ENCODE measurements at regions not wholly inside any gene's neighbourhood (a gene's known extent, or its start where the extent isn't known, plus 50 kb on each side); places are given as distances from the start of the nearest gene placed in this dataset.

GRCh38 chr9:13424872-13425271 is 145.4 kb upstream of the MPDZ start:
- DNase-seq = no peak
- H3K27ac ChIP-seq = no peak overlapping the region
- H3K9me3 ChIP-seq = no peaks in the 10 kb centered on the region
- H3K4me1 ChIP-seq = no peaks in the 10 kb centered on the region
- intact Hi-C loops (cut with DNase I; ENCODE audit: low total_unique reads) = no loop called here
- H3K27me3 ChIP-seq = no peaks in the 10 kb centered on the region
- H3K36me3 ChIP-seq = no peaks in the 10 kb centered on the region
- H3K4me3 ChIP-seq = no peak overlapping the region
- TF ChIP-seq POLR2A (IDR thresholded peaks at IDR 0.05) (no peak), CTCF (IDR thresholded peaks at IDR 0.05) (no peak)

DNA sequence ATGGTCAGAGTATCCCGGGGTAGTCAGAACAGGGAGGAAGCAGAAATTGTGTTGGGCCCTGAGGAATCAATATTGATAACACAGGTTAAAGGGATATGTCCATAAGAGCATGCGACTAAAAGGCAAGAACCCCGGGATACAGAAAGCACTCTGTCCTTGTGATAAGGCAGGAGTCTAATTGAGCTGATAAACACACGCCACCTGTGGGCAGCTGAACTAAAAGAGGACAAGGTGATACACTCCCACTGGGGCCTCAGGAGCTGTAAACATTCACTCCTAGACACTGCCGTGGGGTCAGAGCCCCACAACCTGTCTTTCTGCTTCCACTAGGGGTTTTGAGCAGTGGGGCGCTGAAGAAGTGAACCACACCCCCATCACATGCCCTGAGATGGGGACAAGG is 144.7 kb upstream of the MPDZ start:
- H3K4me1 ChIP-seq = no peaks in the 10 kb centered on the region
- no peak for DNase-seq
- intact Hi-C loops (cut with DNase I; ENCODE audit: low total_unique reads) = no loop called here
- H3K36me3 ChIP-seq = no peaks in the 10 kb centered on the region
- no peak overlapping the region for H3K27ac ChIP-seq
- no peaks in the 10 kb centered on the region for H3K27me3 ChIP-seq
- no peak overlapping the region for H3K4me3 ChIP-seq
- no peaks in the 10 kb centered on the region for H3K9me3 ChIP-seq
- no peak for TF ChIP-seq CTCF (IDR thresholded peaks at IDR 0.05)
- TF ChIP-seq POLR2A (IDR thresholded peaks at IDR 0.05) = no peak

- intact Hi-C loops (cut with DNase I; ENCODE audit: low total_unique reads) = no loop called here
- DNase-seq = no peak
- Histone ChIP-seq H3K27me3 (no peaks in the 10 kb centered on the region), H3K36me3 (no peaks in the 10 kb centered on the region), H3K4me3 (no peak overlapping the region), H3K4me1 (no peaks in the 10 kb centered on the region), H3K27ac (no peak overlapping the region), H3K9me3 (no peaks in the 10 kb centered on the region)
- TF ChIP-seq POLR2A (IDR thresholded peaks at IDR 0.05) (no peak), CTCF (IDR thresholded peaks at IDR 0.05) (no peak)
These were observed 134.9 kb upstream of the MPDZ start for GRCh38 chr9:13414349-13414748.

- H3K4me1 ChIP-seq = no peaks in the 10 kb centered on the region
- no peaks in the 10 kb centered on the region for H3K9me3 ChIP-seq
- H3K4me3 ChIP-seq = no peak overlapping the region
- intact Hi-C loops (cut with DNase I; ENCODE audit: low total_unique reads) = no loop called here
- no peak for DNase-seq
- H3K27me3 ChIP-seq = no peaks in the 10 kb centered on the region
- no peak overlapping the region for H3K27ac ChIP-seq
- H3K36me3 ChIP-seq = no peaks in the 10 kb centered on the region
- TF ChIP-seq CTCF (IDR thresholded peaks at IDR 0.05) (no peak), POLR2A (IDR thresholded peaks at IDR 0.05) (no peak)
These were observed 132.8 kb upstream of the MPDZ start for GRCh38 chr9:13412331-13412730.

- H3K27ac ChIP-seq = no peak overlapping the region
- no peaks in the 10 kb centered on the region for H3K27me3 ChIP-seq
- no peak for DNase-seq
- H3K4me1 ChIP-seq = no peaks in the 10 kb centered on the region
- no peaks in the 10 kb centered on the region for H3K36me3 ChIP-seq
- intact Hi-C loops (cut with DNase I; ENCODE audit: low total_unique reads) = no loop called here
- no peaks in the 10 kb centered on the region for H3K9me3 ChIP-seq
- no peak overlapping the region for H3K4me3 ChIP-seq
- no peak for TF ChIP-seq POLR2A (IDR thresholded peaks at IDR 0.05)
- no peak for TF ChIP-seq CTCF (IDR thresholded peaks at IDR 0.05)
These were observed 132.3 kb upstream of the MPDZ start for GRCh38 chr9:13411791-13412190.

All from uterus (tissue), 3 donors.